AG20443 (cell line): ENCODE measurements at regions not wholly inside any gene's neighbourhood (a gene's known extent, or its start where the extent isn't known, plus 50 kb on each side); places are given as distances from the start of the nearest gene placed in this dataset.

ENCODE experiments used
- DNase-seq: peaks from one replicate; pipeline ENCODE4 v3.0.0; 2012; ENCODE audit warnings: low spot score, mixed read lengths

GRCh38 chr11:112357488-112357887 is 96.8 kb upstream of the PLET1 start:
- DNase-seq: no peak

DNA sequence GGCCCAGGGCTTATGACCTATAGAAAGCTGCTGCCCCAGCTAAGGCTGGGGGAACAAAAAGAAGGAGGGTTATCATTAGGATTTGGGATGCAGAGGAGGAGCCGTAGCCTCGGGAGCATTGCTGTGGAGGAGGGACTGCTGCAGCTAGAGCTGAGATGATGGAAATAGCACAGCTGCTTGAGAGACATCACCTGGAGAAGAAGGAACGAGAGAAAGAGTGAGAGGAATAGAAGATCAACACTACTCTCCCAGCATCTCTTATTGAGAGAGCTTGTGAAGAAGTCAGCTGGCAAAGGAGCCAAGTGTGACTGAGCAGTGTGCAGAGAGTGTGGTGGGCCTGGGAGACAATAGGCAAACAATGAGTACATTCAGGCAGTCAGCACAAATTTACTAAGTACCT is 100.7 kb upstream of the PLET1 start:
- no peak for DNase-seq

DNA sequence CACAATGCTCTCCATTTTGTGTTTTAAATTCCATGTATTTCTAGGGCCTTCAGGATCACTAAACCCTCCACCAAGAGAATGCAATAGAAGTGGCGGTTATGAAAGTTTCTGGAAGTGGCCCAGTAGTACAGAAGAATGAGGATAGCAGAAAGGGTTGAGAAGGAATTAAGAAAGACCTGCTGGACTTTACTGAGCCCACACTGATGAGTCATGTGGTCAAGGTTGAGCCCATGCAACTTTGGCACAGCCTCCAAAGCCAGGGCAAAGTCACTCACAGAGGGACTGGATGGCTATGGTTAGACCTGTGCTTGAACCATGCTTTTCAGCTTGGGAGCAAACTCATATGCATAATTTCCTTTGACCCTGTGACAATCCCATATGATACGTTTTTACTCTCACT is 102.9 kb upstream of the PLET1 start:
- DNase-seq: peak; percentile 27

- DNase-seq: peak; percentile 55
These were observed 104.4 kb upstream of the PLET1 start for GRCh38 chr11:112364962-112365481.

GRCh38 chr11:112366012-112366411 is 105.4 kb upstream of the PLET1 start:
- no peak for DNase-seq

GRCh38 chr11:112366777-112367176 is 106.1 kb upstream of the PLET1 start:
- DNase-seq: no peak

GRCh38 chr11:112367461-112367860 is 106.8 kb upstream of the PLET1 start:
- no peak for DNase-seq

- DNase-seq: no peak
These were observed 107.2 kb upstream of the PLET1 start for GRCh38 chr11:112367895-112368294.

- no peak for DNase-seq
These were observed 107.7 kb upstream of the PLET1 start for GRCh38 chr11:112368381-112368780.

DNA sequence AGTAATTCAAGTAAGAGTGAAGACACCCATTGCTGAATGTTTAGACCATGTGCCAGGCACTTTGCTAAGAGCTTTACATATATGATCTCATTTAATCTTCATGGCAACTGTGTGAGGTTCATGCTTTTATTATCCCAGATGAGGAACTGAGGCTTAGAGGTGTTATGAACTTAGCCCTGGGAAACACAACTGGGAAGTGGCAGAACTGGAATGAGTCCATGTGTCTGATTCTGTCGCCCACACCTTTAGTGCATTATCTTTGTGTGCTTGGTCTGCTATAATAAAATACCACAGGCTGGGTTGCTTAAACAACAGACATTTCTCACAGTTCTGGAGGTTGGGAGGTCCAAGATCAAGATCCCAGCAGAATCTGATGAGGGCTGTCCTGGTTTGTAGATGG is 108.7 kb upstream of the PLET1 start:
- DNase-seq: no peak

- no peak for DNase-seq
These were observed 109.3 kb upstream of the PLET1 start for GRCh38 chr11:112369916-112370315.

DNA sequence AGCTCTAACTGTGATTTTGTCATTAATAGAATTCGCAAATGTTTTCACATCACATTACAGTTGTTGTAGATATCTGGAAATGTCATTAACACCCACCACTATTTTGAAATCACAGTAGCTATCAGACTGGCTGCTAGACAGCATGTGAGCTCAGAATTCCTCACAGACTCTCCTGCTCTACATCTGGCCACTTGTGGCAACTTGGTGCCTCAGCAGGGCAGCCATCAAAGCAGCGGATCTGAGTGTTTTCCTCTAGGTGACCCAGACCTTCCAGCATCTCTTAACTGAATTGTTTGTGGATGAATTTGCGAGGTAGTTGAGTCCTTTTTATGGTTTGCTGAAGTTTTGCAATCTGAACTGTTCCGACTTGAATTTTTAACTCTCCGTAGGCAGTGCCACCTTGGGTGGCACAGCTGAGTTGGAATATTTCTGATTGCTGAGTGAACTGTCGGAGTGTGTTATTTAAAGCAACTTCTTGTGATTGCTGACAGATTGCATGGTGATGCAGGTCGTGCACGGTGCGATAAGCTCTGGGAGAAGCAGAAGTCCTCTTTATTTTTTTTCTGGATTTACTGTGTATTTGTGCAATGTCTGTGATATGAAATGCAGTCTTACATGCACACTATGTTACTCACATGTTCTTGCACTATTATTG is 114.0 kb upstream of the PLET1 start:
- DNase-seq: no peak

- no peak for DNase-seq
These were observed 117.3 kb upstream of the PLET1 start for GRCh38 chr11:112377946-112378345.

DNA sequence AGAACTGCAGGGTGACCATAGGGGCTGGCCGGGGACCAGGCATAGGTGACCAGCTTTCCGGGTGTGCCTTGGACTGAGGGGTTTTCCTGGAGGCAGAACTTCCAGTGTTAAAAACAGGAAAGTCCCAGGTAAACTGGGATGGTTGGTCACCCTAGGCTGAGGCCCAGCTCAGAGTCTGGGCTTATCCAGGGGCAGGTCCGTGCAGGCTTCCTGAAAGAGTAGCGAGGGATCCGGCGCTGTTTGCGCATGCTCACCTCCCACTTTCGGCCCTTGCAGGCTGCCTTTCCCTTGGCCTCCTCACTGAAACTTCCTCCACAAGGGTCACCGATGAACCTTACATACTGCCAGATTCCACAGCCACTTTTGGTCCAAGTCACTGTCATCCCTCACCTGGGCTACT is 119.8 kb upstream of the PLET1 start:
- DNase-seq: no peak

DNA sequence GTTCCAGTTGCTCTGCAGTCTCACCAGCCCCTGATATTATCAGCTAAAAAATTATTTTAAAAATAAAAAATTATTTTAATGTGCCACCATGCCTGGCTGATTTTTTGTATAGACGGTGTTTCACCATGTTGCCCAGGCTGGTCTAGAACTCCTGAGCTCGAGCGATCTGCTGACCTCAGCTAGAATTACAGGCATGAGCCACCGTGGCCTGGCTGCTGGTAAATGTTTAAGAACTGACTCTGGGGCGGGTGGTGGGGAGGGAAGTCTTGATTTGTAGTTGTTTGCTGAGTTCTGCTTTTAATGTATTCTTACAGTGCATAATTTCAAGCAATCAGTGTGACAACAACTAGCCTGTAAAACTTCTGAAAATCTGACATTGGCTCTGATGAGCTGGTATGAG is 120.9 kb upstream of the PLET1 start:
- no peak for DNase-seq

DNA sequence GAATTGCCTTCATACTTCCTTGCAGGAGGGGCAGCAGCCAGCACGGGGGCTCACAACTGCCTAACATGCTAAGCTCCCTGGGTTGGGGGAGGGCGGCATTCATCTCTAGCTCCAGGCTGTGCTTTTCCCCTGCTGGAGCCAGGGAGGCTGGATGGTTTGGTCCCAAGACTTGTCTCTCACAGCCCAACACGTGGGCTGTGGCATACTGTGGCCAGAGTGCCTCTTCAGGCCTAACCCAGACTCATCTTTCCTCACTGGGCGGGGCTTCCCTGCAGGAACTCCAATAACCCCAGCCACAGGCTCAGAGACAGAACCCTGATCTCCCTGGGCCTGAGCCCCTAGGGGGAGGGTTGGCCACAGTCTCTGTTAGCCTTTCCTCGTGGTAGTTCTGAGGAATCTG is 121.9 kb upstream of the PLET1 start:
- DNase-seq: no peak

GRCh38 chr11:112388496-112388895 is 127.8 kb upstream of the PLET1 start:
- no peak for DNase-seq

- DNase-seq: no peak
These were observed 130.4 kb upstream of the PLET1 start for GRCh38 chr11:112391086-112391485.

GRCh38 chr11:112392904-112393303 is 132.2 kb upstream of the PLET1 start:
- no peak for DNase-seq

DNA sequence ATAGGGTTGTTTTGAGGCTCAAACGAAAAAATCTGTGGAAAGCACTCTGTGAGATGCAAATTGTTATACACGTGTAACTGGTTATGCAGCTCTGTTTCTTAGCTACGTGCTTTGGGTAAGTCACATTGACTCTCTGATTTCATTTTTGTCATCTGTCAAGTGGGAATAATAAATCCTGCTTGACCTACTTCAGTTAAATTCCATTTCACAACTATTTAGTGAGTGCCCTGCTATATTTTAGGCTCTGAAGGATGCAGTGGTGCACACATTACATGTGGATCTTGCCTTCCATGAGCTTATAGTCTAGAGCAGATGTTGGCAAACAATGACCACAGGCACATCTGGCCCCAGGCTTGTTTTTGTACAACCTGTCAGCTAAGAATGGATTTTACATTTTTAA is 133.6 kb upstream of the PLET1 start:
- DNase-seq: no peak

GRCh38 chr11:112396076-112396475 is 135.4 kb upstream of the PLET1 start:
- DNase-seq: no peak

DNA sequence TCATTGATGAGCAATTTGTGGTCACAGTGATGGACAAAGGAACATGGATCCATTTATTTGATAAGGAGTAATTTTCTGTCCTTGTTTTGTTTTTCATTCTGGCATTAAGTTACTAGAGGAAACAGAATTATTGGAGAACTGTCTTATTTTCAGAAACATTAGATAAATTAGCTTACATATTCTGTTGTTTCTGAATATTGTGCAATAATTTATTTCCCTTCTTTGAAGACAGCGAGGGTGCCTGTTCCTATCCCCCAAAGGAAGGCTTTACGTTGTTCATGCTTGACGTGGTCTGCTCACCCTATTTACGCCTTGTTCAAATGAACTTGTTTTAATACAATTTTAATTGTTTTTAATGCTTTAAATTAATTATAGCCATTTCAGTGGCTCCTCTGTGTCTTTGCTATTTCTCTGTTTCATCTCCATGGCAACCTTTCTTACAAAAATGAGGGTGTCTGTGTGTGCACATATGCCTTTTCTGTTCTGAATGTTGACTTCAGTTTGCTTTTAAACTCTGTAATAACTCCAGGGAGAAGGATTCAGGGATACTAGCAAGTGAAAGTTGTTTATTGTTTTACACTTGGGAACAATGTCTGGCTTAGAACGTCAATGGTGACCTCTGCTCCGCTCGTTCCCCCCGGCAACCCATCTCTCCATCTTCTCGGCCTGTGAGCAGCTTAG is 138.3 kb upstream of the PLET1 start:
- DNase-seq: no peak

DNA sequence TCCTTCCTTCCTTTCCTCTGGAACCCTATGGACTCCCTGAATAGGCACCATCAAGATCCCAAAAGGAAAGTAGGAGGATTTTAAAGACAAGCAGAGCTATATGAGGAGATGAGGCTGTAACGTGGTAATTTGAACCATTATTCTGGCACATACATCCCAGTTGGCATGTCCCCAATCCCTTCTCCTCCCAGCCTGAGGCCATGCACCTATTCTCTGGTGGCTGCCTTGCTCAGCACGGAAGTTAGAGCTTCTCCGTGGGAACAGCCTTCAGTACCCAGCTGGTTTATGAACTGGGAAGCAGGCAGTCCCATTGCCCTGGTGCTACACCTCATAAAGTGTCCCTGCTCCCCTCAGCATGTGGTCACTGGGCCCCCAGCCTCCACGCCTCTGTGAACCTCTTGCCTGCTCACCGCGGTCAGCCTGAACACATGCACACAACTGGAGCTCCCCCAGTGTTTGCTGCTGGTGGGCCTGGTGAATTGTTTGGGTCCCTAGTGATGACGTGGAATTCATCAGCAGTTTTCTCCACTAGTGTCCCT is 139.9 kb upstream of the PLET1 start:
- no peak for DNase-seq
